HUDEP-2 (cell line): ENCODE measurements at regions not wholly inside any gene's neighbourhood (a gene's known extent, or its start where the extent isn't known, plus 50 kb on each side); places are given as distances from the start of the nearest gene placed in this dataset.
"Not testable (repeated sequence)": the region's sequence is repeated elsewhere in the genome, so short reads cannot be mapped to it uniquely, and the experiment has no call there.

ENCODE experiments used
- DNase-seq, 76 experiments: peaks; one replicate each; lab custom pipeline; 2025; ENCODE audit not compliant: unreplicated experiment in 76 of 76; lab: John Stamatoyannopoulos, UW

- DNase-seq: no peak
Observed at GRCh38 chr1:9440763-9441194, 98.5 kb upstream of the SLC25A33 start.

- no peak for DNase-seq
Observed at GRCh38 chr1:9441451-9442133, 97.7 kb upstream of the SLC25A33 start.

GRCh38 chr1:9442278-9442846, 96.9 kb upstream of the SLC25A33 start:
- no peak for DNase-seq

DNA sequence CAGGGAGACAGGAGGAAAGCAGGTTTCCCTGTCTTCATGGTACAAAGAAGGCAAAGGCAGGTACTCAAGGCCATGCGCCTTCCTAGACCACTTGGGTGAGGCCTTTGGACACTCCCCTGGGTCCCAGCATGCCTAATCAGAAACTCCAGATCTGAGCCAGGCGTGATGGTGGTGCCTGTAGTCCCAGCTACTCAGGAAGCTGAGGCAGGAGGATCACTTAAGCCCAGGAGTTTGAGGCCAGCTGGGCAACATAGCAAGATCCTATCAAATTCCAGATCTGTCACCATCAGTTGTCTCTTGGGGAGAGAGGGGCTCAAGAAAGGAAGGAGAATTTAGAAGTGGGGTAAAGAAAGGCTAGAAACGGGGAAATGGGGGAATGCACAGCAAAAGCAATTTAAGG, 96.3 kb upstream of the SLC25A33 start:
- no peak for DNase-seq

DNA sequence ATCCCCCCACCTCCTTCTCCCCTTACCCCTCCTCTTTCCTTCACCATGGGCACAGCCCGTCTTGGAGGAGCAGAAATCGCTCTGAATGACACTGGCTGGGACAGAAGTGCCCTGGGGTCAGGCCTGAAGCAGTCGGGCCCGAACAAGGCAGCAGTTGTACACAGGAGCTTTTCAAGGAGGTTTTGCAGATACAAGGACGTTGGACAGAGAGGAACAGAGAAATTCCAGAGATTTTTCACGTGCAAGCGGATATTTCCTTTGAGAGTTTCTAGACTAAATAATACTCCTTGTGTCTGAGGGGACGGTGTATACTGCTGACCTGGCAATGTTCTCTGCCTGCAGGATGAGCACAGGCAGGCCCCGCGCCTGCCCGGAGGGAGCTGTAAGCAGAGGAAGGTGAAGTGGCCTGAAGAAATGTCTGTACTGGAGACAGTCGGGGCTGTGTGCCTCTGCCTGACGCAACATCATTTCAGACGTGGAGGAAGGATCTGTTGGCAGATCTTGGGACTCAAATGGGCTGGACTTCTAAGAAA, 95.3 kb upstream of the SLC25A33 start:
- no peak for DNase-seq

DNA sequence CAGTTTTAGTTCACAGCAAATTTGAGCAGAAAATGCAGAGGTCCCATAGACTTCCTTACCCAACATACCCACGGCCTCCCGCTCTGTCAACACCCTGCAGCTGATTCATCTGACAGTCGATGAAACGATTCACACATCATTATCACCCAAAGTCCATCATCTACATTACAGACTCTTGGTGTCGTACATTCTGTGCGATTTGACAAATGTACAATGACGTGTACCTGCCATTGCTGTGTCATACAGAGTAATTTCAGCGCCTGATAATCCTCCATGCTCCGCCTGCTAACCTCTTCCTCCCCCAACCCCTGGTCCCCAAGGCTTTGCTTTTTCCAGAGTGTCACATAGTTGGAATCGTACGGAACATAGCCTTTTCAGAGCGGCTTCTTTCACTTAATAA, 94.7 kb upstream of the SLC25A33 start:
- no peak for DNase-seq

- not testable (repeated sequence) for DNase-seq
Observed at GRCh38 chr1:9445081-9445480, 94.2 kb upstream of the SLC25A33 start.

GRCh38 chr1:9447215-9447960, 91.9 kb upstream of the SLC25A33 start:
- no peak for DNase-seq

GRCh38 chr1:9448132-9449109, 90.8 kb upstream of the SLC25A33 start:
- DNase-seq: no peak

GRCh38 chr1:9449110-9449627, 90.1 kb upstream of the SLC25A33 start:
- no peak for DNase-seq

GRCh38 chr1:9449976-9450696, 89.1 kb upstream of the SLC25A33 start:
- DNase-seq: no peak

- no peak for DNase-seq
Observed at GRCh38 chr1:9451081-9451480, 88.2 kb upstream of the SLC25A33 start.

- DNase-seq: no peak
Observed at GRCh38 chr1:9452516-9453140, 86.6 kb upstream of the SLC25A33 start.

GRCh38 chr1:9453375-9453774, 85.9 kb upstream of the SLC25A33 start:
- DNase-seq: no peak

- DNase-seq: no peak
Observed at GRCh38 chr1:9453779-9454418, 85.4 kb upstream of the SLC25A33 start.

- DNase-seq: no peak
Observed at GRCh38 chr1:9454494-9455066, 84.7 kb upstream of the SLC25A33 start.

DNA sequence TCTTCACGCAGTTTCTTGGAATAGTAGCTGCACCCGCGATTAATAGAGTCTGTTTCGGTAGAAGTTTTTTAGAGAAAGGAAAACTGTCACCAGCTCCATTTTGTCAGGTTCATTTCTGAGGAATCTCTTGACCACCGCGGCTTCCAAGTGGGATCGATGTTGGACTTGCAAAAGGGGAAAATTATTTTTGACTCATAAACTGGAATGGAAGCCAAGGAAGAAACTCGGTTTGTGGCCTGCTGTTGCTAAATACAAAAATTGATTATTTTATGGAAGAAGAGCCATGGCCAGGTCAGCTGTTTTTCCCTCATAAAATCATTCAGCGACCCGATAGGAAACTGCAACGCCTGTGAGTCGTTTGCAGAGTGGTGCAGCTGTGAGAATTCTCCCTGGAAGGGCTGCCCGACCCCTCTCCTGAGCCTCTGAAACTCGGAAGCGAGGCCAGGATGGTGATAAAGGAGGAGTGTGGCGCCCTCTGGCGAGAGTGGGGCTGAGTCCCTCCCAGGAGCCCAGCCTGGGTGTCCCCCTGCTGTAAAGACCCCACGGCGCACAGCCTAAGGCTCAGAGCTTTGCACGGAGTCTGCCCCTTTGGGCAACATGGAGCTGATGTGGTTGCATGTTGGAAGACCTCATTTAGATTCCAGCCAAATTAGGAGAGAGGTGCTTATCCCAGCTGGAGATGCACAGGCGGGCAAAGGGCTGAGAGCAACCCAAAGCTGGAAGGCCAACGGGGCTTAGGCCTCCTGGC, 83.6 kb upstream of the SLC25A33 start:
- DNase-seq: peak in 36 of 76 experiments; percentile 1 to 28 (median 11)

- DNase-seq: no peak
Observed at GRCh38 chr1:9456833-9457232, 82.4 kb upstream of the SLC25A33 start.
